Stimulated activated CD4-positive, alpha-beta T cell treated with anti-CD3 and anti-CD28 coated beads, Interleukin-4, amount 100 ng/mL, for 48 hours (primary cell): ENCODE measurements at regions not wholly inside any gene's neighbourhood (a gene's known extent, or its start where the extent isn't known, plus 50 kb on each side); places are given as distances from the start of the nearest gene placed in this dataset.

Experiments used
- DNase-seq, 2 donors: peaks; one replicate each; pipeline ENCODE4 v3.0.0-alpha.2; 2020; ENCODE audit warnings: low read depth in 2 of 2

- no peak for DNase-seq
Measured at GRCh38 chr12:30095511-30095910, 311.8 kb upstream of the TMTC1 start.

DNA sequence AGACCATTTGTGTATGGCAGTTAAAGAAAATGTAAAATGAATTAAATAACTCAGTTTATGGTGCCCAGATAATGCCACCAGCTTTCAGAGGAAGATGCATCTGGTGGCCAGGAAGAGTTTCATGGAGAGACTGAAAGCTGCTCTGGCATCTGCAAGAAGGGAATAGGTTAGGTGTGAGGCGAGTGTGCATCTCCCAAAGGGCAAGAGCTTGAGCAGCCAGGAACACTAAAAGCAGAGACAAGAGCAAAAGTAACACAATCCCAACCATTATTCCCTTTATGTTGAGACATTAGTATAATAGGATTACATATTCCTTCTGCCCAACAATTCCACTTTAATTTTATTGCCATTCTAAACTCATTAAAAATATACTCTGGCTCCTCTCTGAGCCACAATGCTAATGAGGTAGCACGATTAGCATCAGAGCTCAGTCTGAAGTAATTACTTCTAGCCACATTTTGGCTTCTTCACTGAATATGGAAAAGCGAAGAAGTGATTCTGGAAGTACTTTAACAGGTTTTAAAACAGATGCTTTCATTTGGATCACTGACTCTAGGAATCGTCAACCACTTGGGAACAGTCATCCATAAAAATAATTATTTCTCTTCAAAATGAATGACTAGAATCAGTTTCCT, 309.4 kb upstream of the TMTC1 start:
- no peak for DNase-seq

DNA sequence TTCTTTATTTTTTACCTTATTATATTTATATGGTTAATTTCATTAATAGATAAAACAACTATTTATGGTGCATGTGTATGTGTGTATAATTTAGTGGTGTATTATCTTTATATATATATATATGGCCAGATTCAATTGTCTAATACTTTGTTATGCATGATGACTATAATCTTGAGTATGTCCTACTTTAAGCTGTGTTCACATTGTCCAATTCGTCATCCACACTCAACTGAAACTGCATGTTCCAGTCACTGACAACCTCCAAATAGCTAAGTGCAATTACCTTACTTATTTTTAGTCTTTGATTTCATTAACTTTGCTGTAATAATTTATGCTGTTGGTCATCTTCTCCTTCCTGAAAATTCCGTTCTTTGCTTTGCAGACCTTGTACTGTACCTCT, 306.5 kb upstream of the TMTC1 start:
- no peak for DNase-seq

DNA sequence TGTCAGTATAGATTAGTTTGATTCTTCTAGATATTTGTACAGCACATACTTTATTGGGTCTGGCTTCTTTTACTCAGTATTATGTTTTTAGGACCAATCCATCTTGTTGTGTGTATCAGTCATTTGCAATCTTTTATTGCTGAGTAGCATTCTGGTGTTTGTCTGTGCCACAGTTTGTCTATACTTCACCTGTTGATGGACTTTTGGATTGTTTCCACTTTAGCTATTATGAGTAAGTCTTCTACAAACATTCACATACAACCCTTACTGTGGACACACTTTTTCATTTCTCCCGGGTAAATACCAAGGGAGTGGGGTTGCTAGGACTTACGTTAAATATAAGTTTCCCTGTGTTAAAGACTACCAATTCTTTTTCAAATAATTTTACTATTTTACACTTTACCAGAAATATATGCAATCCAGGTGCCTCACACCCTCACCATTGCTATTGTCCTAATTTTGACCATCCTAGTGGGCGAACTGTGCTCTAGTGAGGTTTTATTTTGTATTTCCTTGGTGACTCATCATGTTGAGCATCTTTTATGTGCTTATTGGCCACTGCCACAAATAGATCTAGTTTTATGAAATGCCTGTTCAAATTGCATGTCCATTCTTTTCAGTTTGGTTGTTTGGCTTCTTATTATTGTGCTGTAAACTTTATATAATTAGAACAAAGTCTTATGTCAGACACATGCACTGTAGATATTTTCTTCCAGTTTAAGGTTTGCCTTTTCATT, 304.7 kb upstream of the TMTC1 start:
- DNase-seq = no peak

DNA sequence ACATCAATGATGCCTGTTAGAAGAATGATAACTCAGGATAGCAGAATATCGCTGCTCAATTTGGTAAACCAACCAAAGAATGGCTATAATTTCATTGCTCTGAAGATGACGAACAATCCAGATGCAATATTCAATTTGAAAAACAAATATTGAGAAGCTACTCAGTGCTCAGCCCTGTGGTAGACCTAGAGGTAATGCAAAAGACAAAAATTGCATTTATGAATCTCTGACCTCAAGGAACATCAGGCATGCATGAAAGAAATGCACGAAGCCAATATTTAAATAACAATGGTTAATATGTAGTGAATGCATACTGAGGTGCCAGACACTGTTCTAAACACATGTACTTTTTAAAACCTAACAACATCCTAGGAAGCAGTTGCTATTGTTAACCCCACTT, 298.6 kb upstream of the TMTC1 start:
- no peak for DNase-seq

GRCh38 chr12:30074916-30075315, 291.2 kb upstream of the TMTC1 start:
- DNase-seq = no peak

DNA sequence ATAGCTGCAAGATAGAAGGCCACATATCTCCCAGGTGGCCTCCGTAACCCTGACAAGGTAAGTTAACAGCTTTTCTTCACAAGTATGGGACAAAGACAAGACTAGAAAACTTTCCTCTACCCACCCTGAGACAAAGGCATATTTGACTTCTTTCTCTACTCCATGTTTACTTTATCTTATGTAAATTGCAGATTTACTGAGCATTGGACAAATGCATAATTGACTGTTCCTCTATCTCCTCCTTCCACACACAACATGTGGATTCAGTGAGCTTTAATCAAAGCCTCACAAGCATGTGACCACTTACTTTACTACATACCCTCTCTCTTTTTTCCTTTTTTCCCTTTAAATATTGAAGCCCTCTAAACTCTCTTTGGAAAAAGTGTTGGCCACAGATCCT, 289.1 kb upstream of the TMTC1 start:
- no peak for DNase-seq

GRCh38 chr12:30067146-30067545, 283.4 kb upstream of the TMTC1 start:
- no peak for DNase-seq

DNA sequence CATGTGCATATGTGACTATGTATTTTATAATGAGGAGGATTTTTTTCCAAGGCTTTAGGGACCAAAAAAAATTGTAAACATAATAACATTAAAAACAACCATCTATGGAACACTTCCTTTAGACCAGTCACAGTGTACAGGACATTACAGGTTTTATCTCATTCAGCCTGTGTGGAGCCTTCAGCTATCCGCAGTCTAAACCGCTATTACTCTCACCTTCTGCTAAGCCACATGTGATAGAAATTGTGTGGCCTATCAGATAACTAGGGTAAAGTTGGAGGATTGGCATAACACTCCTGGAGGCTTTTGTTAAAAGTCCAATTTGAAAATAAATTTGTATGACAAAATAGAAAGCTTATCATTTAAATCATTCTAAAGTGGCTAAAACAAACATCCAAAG, 281.2 kb upstream of the TMTC1 start:
- DNase-seq = no peak

- DNase-seq = no peak
Measured at GRCh38 chr12:30063435-30063945, 279.7 kb upstream of the TMTC1 start.

GRCh38 chr12:30048371-30048770, 264.6 kb upstream of the TMTC1 start:
- no peak for DNase-seq

DNA sequence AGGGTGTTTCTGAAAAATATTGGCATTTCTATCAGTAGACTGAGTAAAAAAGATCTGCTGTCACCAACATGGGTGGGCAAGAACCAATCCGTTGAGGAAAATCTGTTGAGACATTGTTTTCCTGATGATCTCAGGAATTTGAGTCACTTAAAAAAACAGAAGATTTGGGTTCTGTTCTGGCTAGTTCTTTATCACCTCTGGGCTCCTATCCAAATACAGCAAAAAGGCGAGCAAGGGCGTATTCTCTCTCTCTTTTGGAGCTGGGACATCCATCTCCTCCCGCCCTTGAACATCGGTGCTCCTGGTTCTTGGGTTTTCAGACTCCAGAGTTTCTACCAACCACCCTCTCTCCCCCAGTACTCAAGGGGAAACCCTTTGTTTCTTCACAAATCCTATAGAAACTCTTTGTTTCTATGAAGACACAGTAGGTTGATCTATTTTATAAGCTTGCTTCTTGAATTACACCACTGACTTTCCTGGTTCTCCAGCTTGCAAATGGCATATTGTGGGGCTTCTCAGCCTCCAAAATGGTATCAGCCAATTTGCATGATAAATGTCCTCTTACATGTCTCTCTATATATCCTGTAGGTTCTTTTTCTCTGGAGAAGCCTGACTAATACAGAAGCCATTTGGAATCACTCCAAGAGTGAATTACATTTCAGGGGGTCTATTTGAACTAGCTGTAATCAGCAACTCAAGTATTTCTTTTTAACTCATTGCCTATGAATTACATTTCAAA, 263.9 kb upstream of the TMTC1 start:
- no peak for DNase-seq

DNA sequence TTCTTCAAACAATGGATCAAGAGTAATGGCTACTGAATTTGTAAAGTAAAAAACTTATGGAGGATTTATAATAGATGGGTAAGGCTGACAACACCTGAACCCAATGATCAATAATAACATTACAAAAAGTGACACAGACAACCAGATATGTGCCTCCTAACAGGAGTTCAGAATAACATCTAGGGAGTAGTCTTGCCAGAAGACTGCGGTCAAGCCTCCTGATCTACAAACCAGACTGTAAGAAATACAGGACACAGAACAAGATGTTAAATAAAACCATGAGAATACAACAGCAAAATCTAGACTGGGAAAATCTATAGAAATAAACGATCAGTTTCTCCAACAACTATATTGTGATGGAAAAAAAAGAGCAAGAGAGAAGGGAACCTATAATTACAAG, 262.6 kb upstream of the TMTC1 start:
- DNase-seq = no peak

DNA sequence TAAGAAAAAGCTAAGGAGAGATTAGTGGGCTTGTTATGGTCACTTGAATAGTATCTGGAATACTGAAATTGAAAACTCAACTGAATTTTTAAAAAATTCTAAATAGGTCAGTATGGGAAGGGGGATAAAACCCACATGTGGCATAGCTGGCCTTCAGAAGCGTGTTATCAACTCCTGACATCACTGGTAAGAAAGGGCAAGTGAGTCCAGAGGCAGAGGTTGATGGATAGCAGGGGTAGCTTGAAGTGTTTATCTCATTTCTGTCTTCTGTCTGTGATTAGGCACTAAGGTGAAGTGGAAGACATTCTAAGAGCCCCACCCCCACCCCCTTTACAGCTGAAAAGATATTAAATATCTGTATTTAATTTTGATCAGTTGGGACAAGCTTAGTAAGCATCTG, 261.4 kb upstream of the TMTC1 start:
- DNase-seq = no peak

DNA sequence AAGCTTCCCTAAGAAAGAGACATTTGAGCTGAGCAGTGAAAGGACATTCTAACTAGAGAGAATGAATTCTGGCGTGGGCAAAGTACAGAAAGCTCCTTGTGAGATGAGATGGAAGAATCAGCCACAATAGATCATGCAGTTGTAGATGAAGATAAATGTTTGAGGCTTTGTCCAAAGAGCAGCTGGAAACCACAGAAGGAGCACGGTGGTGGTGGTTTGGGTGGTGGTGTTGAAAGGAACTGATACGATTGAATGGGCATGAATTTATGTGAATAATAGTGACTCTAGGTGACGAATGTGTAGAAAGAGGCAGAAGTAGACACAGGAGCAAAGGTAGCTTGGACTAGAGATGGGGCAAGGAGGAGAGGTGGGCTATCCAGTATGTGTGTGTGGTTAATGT, 260.5 kb upstream of the TMTC1 start:
- DNase-seq = no peak

DNA sequence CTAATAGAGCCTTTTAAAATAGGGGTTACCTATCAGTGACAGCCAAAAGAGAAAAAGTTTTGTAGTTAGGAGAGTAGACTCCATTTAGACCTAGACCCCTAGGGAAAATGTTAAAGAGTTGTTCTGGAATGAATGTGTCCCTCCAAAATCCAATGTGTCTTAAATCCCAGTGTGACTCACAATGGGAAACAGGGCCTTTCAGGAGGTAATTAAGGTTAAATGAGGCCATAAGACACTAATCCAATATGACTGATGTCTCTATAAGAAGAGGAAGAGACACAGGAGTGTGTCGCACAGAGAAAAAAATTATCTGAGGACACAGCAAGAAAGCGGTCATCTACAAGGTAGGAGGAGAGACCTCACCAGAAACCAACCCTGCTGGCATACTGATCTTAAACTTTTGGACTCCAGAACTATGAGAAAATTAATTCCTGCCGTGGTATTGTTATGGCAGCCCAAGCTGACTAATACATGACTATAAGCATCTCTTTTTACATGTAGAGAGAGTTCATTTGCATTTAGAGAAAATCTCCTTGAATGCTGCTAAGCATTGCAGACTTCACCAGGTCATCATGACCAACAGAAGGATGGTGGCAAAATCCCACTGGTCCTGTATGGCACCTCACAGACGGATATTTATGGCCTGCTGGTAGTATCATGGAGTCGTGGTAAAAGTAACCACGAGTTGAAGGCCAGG, 259.6 kb upstream of the TMTC1 start:
- no peak for DNase-seq

GRCh38 chr12:30041096-30041495, 257.4 kb upstream of the TMTC1 start:
- no peak for DNase-seq

DNA sequence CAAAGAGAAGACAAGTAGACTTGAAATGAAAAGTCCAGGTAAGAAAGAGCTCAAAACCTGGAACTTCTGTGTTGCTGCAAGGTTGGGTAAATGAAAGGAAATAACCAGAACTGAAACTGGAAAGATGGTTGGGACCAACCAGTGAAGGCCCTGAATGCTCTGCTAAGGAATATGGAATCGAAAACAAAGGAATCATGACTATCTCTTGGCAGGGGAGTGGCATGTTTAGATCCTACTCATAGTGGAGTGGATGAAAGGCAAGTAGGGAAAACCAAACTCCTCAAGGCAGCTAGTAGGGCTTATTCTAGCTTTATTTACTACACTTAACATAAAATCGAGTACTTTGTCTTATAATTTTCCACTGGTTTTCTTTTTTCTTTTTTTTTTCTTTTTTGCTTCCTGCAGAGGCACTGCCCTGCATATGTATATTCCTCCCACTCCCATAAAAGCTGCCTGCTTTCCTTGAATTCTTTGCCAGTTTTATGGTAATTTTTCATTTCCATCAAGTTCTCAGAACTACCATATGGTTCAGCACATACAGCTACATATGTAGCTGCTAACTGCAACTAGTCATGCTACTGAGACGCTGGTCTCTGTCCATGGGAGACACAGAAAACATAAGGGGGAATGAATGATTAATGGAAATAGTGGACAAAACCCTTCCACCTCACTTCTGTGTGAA, 247.1 kb upstream of the TMTC1 start:
- DNase-seq = no peak

- no peak for DNase-seq
Measured at GRCh38 chr12:30026621-30027234, 243.0 kb upstream of the TMTC1 start.

- DNase-seq = no peak
Measured at GRCh38 chr12:30025317-30025716, 241.6 kb upstream of the TMTC1 start.

DNA sequence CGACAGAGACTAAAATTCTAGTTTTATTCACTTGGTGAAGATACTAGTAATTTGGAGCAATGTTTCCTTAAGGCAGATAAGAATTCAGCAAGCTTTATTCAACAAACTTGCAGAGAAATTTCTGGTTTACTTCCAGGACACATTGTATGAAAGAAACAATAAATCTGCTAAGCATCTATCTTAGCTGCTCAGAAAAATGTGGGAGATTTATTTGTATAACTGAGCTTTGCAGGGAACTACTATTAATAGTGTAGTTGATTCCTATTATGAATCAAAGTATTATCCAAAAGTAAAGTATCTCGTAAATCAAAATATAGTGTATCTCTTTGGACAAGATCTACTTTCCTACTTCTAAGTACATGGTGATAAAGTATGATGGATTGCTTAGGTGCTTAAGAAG, 239.4 kb upstream of the TMTC1 start:
- DNase-seq = no peak
